ENCODE measurements at regions not wholly inside any gene's neighbourhood (a gene's known extent, or its start where the extent isn't known, plus 50 kb on each side); places are given as distances from the start of the nearest gene placed in this dataset.
"Not testable (repeated sequence)": the region's sequence is repeated elsewhere in the genome, so short reads cannot be mapped to it uniquely, and the experiment has no call there.

DNA sequence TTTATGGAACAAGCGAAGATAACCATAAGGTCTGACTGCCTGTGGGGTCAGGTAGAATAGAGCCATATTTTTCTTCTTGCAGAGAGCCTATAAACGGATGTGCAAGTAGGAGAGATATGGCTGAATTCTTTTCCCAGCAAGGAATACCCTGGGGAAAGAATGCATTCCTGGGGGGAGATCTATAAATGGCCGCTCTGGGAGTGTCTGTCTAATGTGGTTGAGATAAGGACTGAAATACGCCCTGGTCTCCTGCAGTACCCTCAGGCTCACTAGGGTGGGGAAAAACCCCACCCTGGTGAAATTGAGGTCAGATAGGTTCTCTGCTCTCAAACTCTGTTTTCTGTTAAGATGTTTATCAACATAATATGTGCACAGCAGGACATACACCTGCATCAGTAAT, 209.0 kb downstream of the CPXCR1 start:
- not testable (repeated sequence) for H3K4me3 Mint-ChIP-seq, H3K4me1 Mint-ChIP-seq, H3K27me3 Mint-ChIP-seq, H3K36me3 Mint-ChIP-seq, H3K27ac Mint-ChIP-seq
- H3K9me3 Mint-ChIP-seq, result peaks cover 0 to 12% (median 6%) of the 10 kb centered on the region in 3 donors

DNA sequence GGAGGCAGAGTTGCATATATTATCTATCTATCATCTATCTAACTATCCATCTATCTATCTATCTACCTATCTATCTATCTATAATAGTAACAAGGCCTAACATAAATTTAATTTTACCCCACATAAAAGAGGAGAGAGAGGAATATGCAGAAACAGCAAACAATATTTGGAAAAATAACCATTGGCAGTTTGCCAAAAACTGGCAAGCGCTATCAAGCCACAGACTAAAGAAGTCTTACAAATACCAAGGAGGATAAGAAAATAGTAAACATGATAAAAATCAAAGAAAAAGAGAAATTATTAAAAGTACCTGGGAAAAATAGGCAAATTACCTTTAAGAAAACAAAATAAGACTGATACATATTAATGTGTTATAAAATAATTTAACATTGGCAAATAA, 230.8 kb downstream of the CPXCR1 start:
- no peaks in the 10 kb centered on the region for H3K36me3 Mint-ChIP-seq
- no peaks in the 10 kb centered on the region for H3K9me3 Mint-ChIP-seq
- H3K27ac Mint-ChIP-seq, result no peak overlapping the region
- no peaks in the 10 kb centered on the region for H3K27me3 Mint-ChIP-seq
- H3K4me1 Mint-ChIP-seq, result no peaks in the 10 kb centered on the region
- H3K4me3 Mint-ChIP-seq, result no peak overlapping the region

DNA sequence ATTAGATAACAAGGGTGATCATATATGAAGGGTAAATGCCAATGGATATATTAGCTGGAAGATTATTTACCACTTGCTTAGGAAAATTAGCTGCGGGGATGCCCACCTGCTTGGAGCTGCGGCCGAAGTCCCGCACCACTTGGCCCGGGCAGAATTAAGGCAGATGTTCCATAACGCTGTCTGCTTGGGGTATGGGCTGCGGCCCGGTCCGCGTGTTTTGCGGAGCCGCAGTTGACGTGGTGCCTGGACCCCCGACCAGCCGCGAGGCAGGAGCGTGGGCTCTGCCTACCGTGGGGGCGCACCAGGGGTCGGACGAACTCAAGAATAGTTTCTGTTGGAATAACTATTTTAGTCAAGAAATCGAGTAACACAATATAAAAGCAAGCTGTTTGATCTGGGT, 235.2 kb downstream of the CPXCR1 start:
- Mint-ChIP-seq H3K9me3 (peaks cover 0 to 2% (median 0%) of the 10 kb centered on the region in 3 donors), H3K4me1 (no peaks in the 10 kb centered on the region), H3K27me3 (no peaks in the 10 kb centered on the region), H3K4me3 (no peak overlapping the region), H3K27ac (no peak overlapping the region), H3K36me3 (no peaks in the 10 kb centered on the region)

DNA sequence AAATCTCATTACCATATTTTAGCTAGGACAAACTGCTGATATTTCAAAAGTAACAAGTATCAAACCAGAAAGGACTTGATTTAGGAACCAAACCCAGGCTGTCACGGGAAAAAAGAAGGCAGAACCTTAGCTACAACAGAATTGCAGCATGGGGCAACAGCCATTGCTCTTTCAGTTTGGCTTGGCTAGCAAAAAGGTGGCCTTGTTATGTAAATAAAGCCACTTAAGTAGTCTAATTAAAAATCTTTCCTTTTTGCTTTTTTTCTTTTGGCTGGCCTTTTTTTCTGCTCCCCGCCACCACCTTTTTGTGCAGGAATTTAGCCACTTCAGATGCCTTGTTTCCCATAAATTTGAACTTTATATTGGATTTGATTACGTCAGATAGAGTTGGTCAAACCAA, 235.9 kb downstream of the CPXCR1 start:
- Mint-ChIP-seq H3K27me3 (no peaks in the 10 kb centered on the region), H3K9me3 (peaks cover 0 to 2% (median 0%) of the 10 kb centered on the region in 3 donors), H3K4me1 (no peaks in the 10 kb centered on the region)

DNA sequence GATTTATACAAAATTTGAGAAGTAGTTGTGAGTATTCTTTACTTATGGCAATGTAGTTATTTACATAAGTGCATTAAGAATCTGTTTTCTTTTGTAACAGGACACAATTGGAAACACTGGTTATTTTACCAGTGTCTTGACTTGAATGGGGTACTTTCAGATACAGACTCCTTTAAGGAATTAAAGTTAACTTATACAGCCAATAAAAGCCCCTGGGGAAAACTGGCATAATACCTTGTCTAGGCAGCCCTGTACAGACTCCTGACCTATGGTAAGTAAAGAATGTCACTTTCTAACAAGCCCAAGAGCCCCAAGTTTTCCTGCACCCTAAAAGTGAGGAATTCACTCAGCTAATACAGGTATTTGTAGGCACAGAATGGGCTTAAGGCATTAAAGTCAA, 241.8 kb downstream of the CPXCR1 start:
- Mint-ChIP-seq H3K36me3 (no peaks in the 10 kb centered on the region), H3K4me1 (no peaks in the 10 kb centered on the region), H3K27ac (no peak overlapping the region), H3K4me3 (no peak overlapping the region), H3K9me3 (peaks cover 0 to 3% (median 2%) of the 10 kb centered on the region in 3 donors), H3K27me3 (peaks cover 4% of the 10 kb centered on the region)

More for the DNA sequence above, 235.9 kb downstream of the CPXCR1 start:
- Mint-ChIP-seq H3K36me3 (no peaks in the 10 kb centered on the region), H3K4me3 (no peak overlapping the region), H3K27ac (no peak overlapping the region)

DNA sequence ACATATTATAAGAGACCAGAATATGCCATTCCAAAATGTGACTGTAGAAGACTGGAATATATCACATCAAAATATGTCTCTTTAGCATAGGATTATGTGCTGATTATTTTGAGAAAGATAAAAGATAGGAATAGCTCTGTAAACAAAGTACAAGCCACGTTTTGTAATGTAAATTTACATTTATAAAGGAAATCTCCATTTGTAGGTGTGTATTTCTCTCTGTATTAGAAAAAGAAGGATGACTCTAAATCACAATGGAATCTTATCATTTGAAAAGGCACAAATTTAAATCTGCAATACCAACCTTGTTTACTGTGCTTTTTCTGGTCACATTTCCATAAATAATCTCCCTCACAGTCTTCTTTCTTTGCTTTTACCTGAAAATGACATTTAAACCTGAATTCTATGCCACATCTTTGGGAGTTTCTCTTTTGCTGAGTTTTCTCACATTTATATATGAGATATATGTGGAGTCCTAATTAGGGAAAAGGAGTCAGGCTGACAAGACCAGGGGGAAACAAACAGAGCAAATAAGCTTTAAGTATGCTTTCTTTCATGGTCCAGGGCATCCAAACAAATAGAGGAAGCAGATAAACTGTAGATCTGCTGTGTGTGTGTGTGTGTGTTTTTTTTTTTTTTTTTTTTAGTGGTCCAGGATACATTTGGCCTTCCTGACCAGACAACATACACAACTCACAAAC, 244.0 kb downstream of the CPXCR1 start:
- Mint-ChIP-seq H3K9me3 (peaks cover 0 to 3% (median 2%) of the 10 kb centered on the region in 3 donors), H3K36me3 (no peaks in the 10 kb centered on the region), H3K27ac (no peak overlapping the region), H3K4me3 (no peak overlapping the region), H3K27me3 (peaks cover 4% of the 10 kb centered on the region), H3K4me1 (no peaks in the 10 kb centered on the region)

DNA sequence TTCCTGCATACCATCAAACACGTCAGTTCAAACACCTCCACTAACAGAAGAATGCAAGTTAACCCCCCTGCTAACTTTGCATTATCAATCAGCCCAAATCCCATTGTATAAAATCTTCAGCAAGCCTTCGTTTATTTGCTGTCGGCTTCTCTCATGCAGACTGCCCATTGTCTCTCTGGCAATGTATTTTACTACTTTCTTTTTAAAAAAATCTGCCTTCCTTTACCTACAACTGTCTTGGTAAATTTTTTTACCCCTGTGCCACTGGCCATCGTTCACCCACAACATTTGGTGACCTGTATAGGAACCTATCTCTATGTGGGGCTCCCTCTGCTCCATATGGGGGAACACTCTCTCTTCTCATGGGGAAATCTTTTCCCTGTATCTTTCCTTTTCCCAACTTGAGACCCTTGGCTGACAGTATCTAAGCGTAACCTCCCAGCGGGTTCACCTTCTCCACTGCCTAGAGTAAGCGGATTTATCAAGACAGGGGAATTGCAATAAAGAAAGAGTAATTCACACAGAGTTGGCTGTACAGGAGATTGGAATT, 244.6 kb downstream of the CPXCR1 start:
- peaks cover 0 to 3% (median under 1%) of the 10 kb centered on the region in 3 donors for H3K9me3 Mint-ChIP-seq
- H3K36me3 Mint-ChIP-seq, result no peaks in the 10 kb centered on the region
- no peak overlapping the region for H3K4me3 Mint-ChIP-seq
- no peak overlapping the region for H3K27ac Mint-ChIP-seq
- peaks cover 4% of the 10 kb centered on the region for H3K27me3 Mint-ChIP-seq
- H3K4me1 Mint-ChIP-seq, result no peaks in the 10 kb centered on the region

DNA sequence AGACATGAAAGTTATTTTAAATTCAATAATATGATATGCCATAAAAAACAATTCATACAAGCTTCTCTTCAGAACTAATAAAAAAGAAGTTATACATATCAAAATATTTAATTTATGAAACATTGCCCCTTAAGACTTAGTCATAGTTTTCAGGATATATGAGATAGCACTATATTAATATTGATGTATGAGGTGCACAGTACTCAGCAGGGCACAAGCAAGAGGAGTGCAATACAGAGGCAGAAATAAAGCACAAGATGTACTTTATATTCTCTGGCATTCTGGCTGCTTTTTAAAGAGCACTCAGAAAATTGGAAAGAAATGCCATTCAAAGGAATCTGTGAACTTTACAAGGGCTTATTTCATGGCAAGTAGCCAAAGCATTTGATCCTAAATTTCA, 274.9 kb downstream of the CPXCR1 start:
- peaks cover 2 to 6% (median 2%) of the 10 kb centered on the region in 3 donors for H3K9me3 Mint-ChIP-seq
- H3K27ac Mint-ChIP-seq, result no peak overlapping the region
- H3K4me1 Mint-ChIP-seq, result no peaks in the 10 kb centered on the region
- no peak overlapping the region for H3K4me3 Mint-ChIP-seq
- no peaks in the 10 kb centered on the region for H3K27me3 Mint-ChIP-seq
- no peaks in the 10 kb centered on the region for H3K36me3 Mint-ChIP-seq

DNA sequence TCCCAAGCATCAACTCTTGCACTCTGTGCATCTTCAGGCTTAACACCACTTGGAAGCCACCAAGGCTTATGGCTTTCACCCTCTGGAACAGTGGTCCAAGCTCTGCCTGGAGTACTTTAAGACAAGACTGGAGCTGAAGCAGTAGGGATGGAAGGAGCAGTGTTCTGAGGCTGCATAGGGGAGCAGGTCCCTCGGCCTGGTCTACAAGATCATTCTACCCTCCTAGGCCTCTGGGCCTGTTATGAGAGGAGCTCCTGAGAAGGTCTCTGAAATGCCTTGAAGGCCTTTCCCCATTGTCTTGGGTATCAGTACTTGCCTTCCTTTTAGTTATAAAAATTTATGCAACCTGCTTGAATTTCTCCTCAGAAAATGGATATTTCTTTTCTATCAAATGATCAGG, 286.7 kb downstream of the CPXCR1 start:
- Mint-ChIP-seq H3K27ac (no peak overlapping the region), H3K4me3 (no peak overlapping the region), H3K4me1 (no peaks in the 10 kb centered on the region)

DNA sequence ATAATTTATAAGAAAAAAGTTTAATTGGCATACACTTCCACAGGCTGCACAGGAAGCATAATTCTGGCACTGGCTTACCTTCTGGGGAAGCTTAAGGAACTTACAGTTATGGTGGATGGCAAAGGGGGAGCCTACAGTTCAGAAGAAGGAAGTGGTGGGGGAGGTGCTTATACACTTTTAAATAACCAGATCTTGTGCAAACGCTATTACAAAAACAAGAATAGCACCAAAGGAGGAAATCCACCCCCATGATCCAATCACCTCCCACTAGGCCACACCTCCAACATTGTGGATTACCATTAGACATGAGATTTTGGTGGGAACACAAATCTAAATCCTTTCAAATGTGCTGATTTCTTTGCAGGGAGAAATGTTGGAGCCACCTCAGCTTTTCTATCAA, 287.7 kb downstream of the CPXCR1 start:
- peaks cover 2 to 8% (median 2%) of the 10 kb centered on the region in 3 donors for H3K9me3 Mint-ChIP-seq
- H3K4me1 Mint-ChIP-seq, result no peaks in the 10 kb centered on the region
- no peak overlapping the region for H3K4me3 Mint-ChIP-seq
- no peaks in the 10 kb centered on the region for H3K36me3 Mint-ChIP-seq
- no peak overlapping the region for H3K27ac Mint-ChIP-seq
- no peaks in the 10 kb centered on the region for H3K27me3 Mint-ChIP-seq

More for the DNA sequence above, 286.7 kb downstream of the CPXCR1 start:
- no peaks in the 10 kb centered on the region for H3K36me3 Mint-ChIP-seq
- H3K9me3 Mint-ChIP-seq, result peaks cover 2 to 11% (median 2%) of the 10 kb centered on the region in 3 donors
- H3K27me3 Mint-ChIP-seq, result no peaks in the 10 kb centered on the region

DNA sequence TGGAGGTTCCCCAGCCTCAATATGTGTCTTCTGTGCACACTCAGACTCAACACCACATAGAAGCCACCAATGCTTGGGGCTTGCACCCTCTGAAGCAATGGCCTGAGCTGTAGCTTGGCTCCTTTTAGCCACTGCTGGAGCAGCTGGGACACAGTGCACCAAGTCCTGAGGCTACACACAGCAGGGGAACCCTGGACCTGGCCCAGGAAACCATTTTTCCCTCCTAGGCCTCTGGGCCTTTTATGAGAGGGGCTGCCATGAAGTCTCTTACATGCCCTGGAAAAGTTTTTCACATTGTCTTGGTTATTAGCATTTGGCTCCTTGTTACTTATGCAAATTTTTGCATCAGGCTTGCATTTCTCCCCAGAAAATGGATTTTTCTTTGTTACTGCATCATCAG, 306.2 kb downstream of the CPXCR1 start:
- no peaks in the 10 kb centered on the region for H3K36me3 Mint-ChIP-seq
- peaks cover 0 to 4% (median 2%) of the 10 kb centered on the region in 3 donors for H3K9me3 Mint-ChIP-seq
- H3K4me1 Mint-ChIP-seq, result no peaks in the 10 kb centered on the region
- no peak overlapping the region for H3K27ac Mint-ChIP-seq
- no peak overlapping the region for H3K4me3 Mint-ChIP-seq
- no peaks in the 10 kb centered on the region for H3K27me3 Mint-ChIP-seq

DNA sequence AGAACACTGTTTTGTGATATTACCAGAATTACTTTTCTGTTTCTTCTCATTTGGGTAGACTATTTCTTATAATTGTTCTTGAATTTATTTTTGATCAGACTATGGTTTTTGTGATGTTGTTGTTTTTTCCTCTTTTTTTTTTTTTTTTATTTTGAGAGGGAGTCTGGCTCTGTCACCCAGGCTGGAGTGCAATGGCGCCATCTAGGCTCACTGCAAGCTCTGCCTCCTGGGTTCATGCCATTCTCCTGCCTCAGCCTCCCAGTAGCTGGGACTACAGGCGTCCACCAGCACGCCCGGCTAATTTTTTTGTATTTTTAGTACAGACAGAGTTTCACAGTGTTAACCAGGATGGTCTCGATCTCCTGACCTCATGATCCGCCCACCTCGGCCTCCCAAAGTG, 352.6 kb downstream of the CPXCR1 start:
- H3K36me3 Mint-ChIP-seq, H3K4me3 Mint-ChIP-seq, H3K27me3 Mint-ChIP-seq, H3K4me1 Mint-ChIP-seq, H3K9me3 Mint-ChIP-seq, H3K27ac Mint-ChIP-seq: not testable (repeated sequence)

DNA sequence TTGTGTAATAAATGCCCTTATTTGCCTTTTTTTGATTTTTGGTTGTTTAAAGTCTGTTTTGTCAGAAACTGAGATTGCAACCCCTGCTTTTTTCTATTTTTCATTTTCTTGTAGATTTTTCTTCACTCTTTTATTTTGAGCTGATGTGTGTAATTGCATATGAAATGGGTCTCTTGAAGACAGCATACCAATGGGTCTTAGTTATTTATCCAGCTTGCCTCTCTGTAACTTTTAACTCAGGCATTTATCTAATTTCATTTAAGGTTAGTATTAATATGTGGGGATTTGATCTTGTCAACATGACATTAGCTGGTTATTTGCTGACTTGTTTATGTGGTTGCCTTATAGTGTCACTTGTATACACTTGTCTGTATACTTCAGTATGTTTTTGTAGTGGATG, 378.0 kb downstream of the CPXCR1 start:
- peaks cover 0 to 8% (median 6%) of the 10 kb centered on the region in 3 donors for H3K9me3 Mint-ChIP-seq
- no peak overlapping the region for H3K4me3 Mint-ChIP-seq
- no peaks in the 10 kb centered on the region for H3K4me1 Mint-ChIP-seq
- no peaks in the 10 kb centered on the region for H3K36me3 Mint-ChIP-seq
- H3K27me3 Mint-ChIP-seq, result no peaks in the 10 kb centered on the region
- peak overlapping the region in 1 of 3 donors; percentile 55 for H3K27ac Mint-ChIP-seq
